ENCODE measurements at regions not wholly inside any gene's neighbourhood (a gene's known extent, or its start where the extent isn't known, plus 50 kb on each side); places are given as distances from the start of the nearest gene placed in this dataset.

DNA sequence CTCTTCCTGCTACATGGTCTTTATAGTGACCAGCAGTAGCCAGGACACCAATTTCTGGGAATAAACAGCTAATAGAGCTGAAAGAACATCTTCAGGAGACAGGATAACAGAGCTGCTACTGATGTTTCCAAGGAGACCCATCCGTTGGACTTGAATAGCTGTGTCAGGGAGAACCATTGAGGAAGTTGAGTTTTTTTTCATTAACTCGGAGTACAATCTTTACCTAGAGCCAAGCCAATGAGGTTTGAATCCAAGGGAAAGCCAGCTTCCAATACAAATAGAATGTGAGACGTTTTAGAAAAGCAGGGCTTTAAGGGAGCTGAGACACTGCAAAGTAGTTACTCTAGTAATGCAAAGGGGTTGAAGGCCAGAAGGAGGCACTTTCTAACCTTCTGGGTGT, 136.1 kb upstream of the FRMD6 start:
- TF ChIP-seq, protein P1, sequence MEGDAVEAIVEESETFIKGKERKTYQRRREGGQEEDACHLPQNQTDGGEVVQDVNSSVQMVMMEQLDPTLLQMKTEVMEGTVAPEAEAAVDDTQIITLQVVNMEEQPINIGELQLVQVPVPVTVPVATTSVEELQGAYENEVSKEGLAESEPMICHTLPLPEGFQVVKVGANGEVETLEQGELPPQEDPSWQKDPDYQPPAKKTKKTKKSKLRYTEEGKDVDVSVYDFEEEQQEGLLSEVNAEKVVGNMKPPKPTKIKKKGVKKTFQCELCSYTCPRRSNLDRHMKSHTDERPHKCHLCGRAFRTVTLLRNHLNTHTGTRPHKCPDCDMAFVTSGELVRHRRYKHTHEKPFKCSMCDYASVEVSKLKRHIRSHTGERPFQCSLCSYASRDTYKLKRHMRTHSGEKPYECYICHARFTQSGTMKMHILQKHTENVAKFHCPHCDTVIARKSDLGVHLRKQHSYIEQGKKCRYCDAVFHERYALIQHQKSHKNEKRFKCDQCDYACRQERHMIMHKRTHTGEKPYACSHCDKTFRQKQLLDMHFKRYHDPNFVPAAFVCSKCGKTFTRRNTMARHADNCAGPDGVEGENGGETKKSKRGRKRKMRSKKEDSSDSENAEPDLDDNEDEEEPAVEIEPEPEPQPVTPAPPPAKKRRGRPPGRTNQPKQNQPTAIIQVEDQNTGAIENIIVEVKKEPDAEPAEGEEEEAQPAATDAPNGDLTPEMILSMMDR (IDR thresholded peaks at IDR 0.05) = no peak
- H3K36me3 ChIP-seq = no peaks in the 10 kb centered on the region
- H3K4me3 ChIP-seq = no peak overlapping the region
- H3K9me3 ChIP-seq = no peaks in the 10 kb centered on the region
- no peak for DNase-seq (ENCODE audit: low spot score in 2 of 2)
- intact Hi-C loops (cut with DNase I) = no loop called here
- no peak overlapping the region for H3K27ac ChIP-seq
- H3K27me3 ChIP-seq = no peaks in the 10 kb centered on the region
- H3K4me1 ChIP-seq = no peaks in the 10 kb centered on the region

- Histone ChIP-seq H3K27ac (no peak overlapping the region), H3K27me3 (no peaks in the 10 kb centered on the region), H3K4me3 (no peak overlapping the region), H3K9me3 (no peaks in the 10 kb centered on the region), H3K4me1 (no peaks in the 10 kb centered on the region), H3K36me3 (no peaks in the 10 kb centered on the region)
- TF ChIP-seq, protein P1 (IDR thresholded peaks at IDR 0.05) = no peak
- no peak for DNase-seq (ENCODE audit: low spot score in 2 of 2)
- intact Hi-C loops (cut with DNase I) = no loop called here
Observed at GRCh38 chr14:51516706-51517395, 134.9 kb upstream of the FRMD6 start.

DNA sequence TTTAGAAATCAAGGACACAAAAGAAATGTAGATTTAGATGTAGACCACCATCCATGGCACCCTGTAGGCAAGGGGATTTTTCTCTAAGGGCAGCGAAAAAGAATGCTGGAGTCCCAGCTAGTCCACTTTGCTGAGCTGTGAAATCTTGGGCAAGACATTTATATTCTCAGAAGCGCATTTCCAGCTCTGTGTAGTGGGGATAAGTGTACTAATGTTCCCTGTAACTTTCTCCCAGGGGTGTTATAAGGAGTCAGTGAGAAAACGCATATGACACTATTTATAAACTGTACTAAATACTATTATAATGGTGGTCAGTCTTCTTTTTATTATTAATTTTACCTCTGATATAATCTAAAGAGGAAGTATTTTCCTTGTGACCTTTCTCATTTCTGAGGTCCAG, 133.4 kb upstream of the FRMD6 start:
- Histone ChIP-seq H3K4me1 (no peaks in the 10 kb centered on the region), H3K27me3 (no peaks in the 10 kb centered on the region), H3K27ac (no peak overlapping the region), H3K9me3 (no peaks in the 10 kb centered on the region), H3K36me3 (no peaks in the 10 kb centered on the region), H3K4me3 (no peak overlapping the region)
- TF ChIP-seq, protein P1 (IDR thresholded peaks at IDR 0.05) = no peak
- intact Hi-C loops (cut with DNase I) = no loop called here
- no peak for DNase-seq (ENCODE audit: low spot score in 2 of 2)

- no peak overlapping the region for H3K4me3 ChIP-seq
- H3K4me1 ChIP-seq = no peaks in the 10 kb centered on the region
- no peaks in the 10 kb centered on the region for H3K36me3 ChIP-seq
- intact Hi-C loops (cut with DNase I) = no loop called here
- no peak overlapping the region for H3K27ac ChIP-seq
- TF ChIP-seq, protein P1 (IDR thresholded peaks at IDR 0.05) = no peak
- no peak for DNase-seq (ENCODE audit: low spot score in 2 of 2)
- H3K9me3 ChIP-seq = no peaks in the 10 kb centered on the region
- H3K27me3 ChIP-seq = no peaks in the 10 kb centered on the region
Observed at GRCh38 chr14:51518711-51519110, 133.0 kb upstream of the FRMD6 start.

GRCh38 chr14:51520087-51520486, 131.6 kb upstream of the FRMD6 start:
- no peaks in the 10 kb centered on the region for H3K36me3 ChIP-seq
- H3K4me1 ChIP-seq = no peaks in the 10 kb centered on the region
- DNase-seq (ENCODE audit: low spot score in 2 of 2) = no peak
- H3K27ac ChIP-seq = no peak overlapping the region
- no peaks in the 10 kb centered on the region for H3K27me3 ChIP-seq
- no peak overlapping the region for H3K4me3 ChIP-seq
- TF ChIP-seq, protein P1 (IDR thresholded peaks at IDR 0.05) = no peak
- intact Hi-C loops (cut with DNase I) = no loop called here
- H3K9me3 ChIP-seq = no peaks in the 10 kb centered on the region

DNA sequence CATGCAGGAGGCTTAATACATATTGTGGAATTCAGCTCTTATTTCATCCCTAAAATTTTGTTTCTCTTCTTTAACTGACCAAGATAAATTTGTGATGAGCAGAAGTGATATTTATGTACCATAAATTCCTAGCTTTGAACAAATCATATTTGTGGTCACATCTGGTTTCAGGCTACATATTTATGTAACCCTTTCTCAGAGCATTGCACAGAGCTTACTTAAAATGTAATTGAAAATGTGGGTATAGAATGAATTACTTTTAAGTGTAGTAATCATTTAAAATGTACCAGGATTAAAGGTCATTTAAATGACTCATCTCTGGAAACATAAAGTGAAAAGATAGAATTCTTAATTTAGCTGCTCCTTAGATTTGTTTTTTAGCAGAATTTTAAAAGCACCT, 129.9 kb upstream of the FRMD6 start:
- H3K36me3 ChIP-seq = no peaks in the 10 kb centered on the region
- H3K4me1 ChIP-seq = no peaks in the 10 kb centered on the region
- no peak overlapping the region for H3K4me3 ChIP-seq
- DNase-seq (ENCODE audit: low spot score in 2 of 2) = no peak
- no peaks in the 10 kb centered on the region for H3K27me3 ChIP-seq
- TF ChIP-seq, protein P1 (IDR thresholded peaks at IDR 0.05) = no peak
- intact Hi-C loops (cut with DNase I) = no loop called here
- no peak overlapping the region for H3K27ac ChIP-seq
- H3K9me3 ChIP-seq = no peaks in the 10 kb centered on the region

Data from ascending aorta (tissue), 2 donors.